Left colon (tissue), 2 donors: ENCODE measurements at regions not wholly inside any gene's neighbourhood (a gene's known extent, or its start where the extent isn't known, plus 50 kb on each side); places are given as distances from the start of the nearest gene placed in this dataset.
"Not testable (repeated sequence)": the region's sequence is repeated elsewhere in the genome, so short reads cannot be mapped to it uniquely, and the experiment has no call there.

Source experiments
- ATAC-seq: fragments of 200-7000 bp; cut with Tn5 transposase; one replicate; pipeline ENCODE4 v1.9.1; 2020; ENCODE audit warnings: mild to moderate bottlenecking, moderate library complexity
- DNase-seq, 2 donors: peaks; one replicate each; pipeline ENCODE4 v3.0.0-alpha.2; 2020
- intact Hi-C, 2 donors: fragments of 100-400 bp; cut with DNase I in 1 of 2; cut with micrococcal nuclease in 1 of 2; formaldehyde crosslinking; loops; one replicate each; pipeline versions ENCODE4 v1.11.2 to v1.14.0; 2022; cut with DNase I, micrococcal nuclease
- donor health status: DM: no; HTN: no; CAD: no.
- donor health status: DM: yes; HTN: yes; CAD: no.

DNA sequence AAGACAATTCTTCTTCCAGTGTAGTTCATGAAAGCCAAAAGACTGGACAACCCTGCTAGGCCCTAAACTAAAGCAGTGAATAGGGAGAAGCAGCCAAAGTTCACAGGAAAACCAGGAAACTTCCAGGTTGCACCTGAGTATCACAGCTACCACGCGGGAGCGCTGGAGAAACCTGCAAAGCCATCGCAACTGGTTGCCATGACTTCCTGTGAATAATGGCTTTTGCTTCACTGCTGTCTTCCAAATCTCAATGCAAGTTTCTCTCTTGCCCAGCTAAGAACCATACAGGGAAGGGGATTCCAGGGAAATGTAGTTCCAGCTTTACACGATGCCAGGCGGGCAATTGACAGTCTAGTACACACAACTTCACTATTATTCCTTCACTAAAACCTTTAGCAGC lies 114.1 kb downstream of the GXYLT1 start:
- intact Hi-C loops, result no loop called here
- no peak for ATAC-seq
- no peak for DNase-seq

DNA sequence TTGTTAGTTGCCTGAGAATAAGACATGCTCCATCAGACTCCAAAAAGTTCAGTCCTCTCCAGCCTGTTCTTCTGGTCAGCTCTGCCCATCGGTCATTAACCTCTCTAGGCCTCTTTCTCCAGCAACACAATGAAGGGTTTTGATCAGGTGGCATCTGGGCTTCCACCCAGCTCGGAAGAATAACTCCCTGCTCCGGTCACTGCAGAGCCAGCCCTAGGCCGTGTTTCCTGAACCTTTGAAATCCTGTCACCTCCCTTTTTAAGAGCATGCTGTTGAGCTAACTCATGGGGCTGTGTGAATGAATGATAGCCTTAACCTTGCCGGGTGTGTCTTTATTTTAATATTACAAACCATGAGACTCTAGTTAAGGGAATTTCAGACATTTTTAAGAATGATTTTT lies 117.1 kb downstream of the GXYLT1 start:
- no peak for ATAC-seq
- intact Hi-C loops, result loop anchor here in 1 of 2 donors (5.0 to 10.0 kb wide), 2 partner anchors 753 to 1080 kb away; no protein-coding TSS in a partner anchor
- no peak for DNase-seq

DNA sequence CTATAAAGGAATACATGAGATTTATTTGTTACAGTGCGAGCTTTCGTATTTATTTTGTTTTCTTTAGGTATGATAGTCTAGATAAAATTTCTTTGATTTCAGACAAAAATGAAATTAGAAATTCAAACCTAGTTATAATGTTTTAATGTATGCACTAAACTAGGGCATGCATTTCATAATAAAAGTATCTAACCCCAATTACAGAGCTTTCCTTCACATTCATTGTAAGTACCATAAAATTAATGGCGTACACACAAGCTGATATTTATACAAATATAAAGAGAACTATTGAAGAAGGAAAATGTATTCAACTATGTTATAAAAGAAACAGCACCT lies 120.2 kb downstream of the GXYLT1 start:
- no peak for ATAC-seq
- intact Hi-C loops, result loop anchor here in 1 of 2 donors (10.0 kb wide), 1 partner anchor 750 kb away; no protein-coding TSS in a partner anchor
- no peak for DNase-seq

DNA sequence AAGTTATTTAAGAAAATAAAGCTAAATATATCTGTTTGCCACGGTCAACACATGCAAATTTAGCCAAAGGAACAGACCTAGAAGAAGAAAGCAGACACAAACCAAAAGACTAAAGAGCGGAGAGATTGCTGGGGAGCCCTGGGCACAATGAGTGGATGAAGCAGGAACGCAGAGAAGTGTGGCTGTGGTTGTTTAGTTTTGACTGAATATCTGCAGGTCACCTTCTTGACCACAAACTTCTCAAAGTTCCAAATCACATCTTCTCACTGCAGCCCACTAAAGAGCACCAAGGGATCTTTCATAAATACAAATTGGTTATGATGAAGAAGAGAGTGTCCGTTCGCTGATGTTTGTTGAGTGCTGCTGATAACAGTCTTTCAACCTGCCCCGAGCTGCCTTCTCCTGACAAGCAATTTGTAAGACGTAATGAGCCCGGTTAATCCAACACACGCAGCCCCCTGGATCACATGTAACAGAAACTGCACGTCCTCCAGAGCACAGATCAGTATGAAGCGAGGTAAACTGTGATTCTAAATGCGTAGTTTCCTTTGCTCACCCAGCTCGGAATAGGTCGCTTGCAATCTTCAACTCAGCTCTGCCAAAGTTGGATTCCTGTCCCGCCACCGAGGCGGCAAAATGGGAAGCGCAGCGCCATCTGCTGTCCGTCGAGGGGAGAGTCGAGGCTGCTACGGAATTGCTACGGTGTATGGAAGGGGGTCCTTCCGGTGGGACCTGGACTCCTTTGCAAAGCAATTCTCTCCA lies 120.8 kb downstream of the GXYLT1 start:
- ATAC-seq, result peak; percentile 74
- intact Hi-C loops, result loop anchor here in 1 of 2 donors (10.0 kb wide), 1 partner anchor 749 kb away; no protein-coding TSS in a partner anchor
- DNase-seq, result peak; percentile 42 to 65

DNA sequence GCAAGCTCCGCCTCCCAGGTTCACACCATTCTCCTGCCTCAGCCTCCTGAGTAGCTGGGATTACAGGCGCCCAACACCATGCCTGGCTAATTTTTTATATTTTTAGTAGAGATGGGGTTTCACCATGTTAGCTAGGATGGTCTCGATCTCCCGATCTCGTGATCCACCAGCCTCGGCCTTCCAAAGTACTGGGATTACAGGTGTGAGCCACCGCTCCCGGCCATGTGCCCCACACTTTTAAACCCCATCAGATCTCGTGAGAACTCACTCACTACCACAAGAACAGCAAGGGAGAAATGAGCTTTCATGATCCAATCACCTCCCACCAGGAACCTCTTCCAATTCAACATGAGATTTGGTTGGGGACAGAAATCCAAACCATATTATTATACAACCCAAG lies 122.7 kb downstream of the GXYLT1 start:
- not testable (repeated sequence) for DNase-seq, ATAC-seq
- intact Hi-C loops, result loop anchor here in 1 of 2 donors (10.0 kb wide), 1 partner anchor 747 kb away; no protein-coding TSS in a partner anchor

DNA sequence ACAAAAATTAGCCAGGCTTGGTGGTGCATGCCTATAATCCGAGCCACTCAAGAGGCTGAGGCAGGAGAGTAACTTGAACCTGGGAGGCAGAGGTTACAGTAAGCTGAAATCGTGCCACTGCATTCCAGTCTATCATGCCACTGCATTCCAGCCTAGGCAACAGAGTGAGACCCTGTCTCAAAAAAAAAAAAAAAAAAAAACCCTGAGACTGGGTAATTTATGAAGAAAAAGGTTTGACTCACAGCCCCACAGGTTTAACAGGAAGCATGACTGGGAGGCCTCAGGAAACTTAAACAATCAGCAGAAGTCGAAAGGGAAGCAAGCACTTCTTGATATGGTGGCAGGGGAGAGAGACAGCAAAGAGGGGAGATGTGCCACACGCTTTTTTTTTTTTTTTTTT lies 123.2 kb downstream of the GXYLT1 start:
- DNase-seq, result no peak
- ATAC-seq, result no peak
- intact Hi-C loops, result loop anchor here in 1 of 2 donors (10.0 kb wide), 1 partner anchor 747 kb away; no protein-coding TSS in a partner anchor

DNA sequence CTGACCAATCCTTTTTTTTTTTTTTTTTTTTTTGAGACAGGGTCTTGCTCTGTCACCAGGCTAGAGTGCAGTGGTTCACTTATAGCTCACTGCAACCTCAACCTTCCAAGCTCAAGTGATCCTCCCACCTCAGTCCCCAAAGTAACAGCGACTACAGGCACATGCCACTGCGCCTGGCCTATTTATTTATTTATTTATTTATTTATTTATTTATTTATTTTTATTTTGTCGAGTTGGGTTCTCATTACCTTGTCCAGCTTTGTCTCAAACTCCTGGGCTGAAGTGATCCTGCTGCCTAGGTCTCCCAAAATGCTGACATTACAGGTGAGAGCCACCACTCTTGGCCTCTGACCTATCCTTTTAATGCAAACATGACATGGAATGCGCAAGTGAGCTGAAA lies 124.4 kb downstream of the GXYLT1 start:
- no peak for DNase-seq
- intact Hi-C loops, result loop anchor here in 1 of 2 donors (10.0 kb wide), 1 partner anchor 745 kb away; no protein-coding TSS in a partner anchor
- no peak for ATAC-seq

DNA sequence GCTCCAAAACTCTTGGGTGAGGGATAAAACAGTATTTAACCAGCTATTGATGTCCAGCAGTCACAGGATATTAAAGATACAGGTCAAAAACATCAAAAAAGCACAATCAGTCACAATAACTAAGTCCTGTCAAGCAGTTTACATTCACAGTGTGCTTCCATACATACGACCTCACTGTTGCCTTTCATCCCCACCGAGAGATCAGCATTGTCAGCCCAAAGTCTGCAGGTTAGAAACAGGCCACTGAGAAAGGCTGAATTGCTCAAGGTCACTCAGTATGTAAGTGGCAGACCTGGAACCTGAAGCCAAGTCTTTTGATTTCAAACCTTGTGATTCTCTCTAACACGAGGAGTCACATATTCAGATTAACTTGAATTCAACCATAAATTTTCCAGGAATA lies 124.9 kb downstream of the GXYLT1 start:
- DNase-seq (no peak), ATAC-seq (no peak)
- intact Hi-C loops, result loop anchor here in 1 of 2 donors (10.0 kb wide), 1 partner anchor 745 kb away; no protein-coding TSS in a partner anchor

DNA sequence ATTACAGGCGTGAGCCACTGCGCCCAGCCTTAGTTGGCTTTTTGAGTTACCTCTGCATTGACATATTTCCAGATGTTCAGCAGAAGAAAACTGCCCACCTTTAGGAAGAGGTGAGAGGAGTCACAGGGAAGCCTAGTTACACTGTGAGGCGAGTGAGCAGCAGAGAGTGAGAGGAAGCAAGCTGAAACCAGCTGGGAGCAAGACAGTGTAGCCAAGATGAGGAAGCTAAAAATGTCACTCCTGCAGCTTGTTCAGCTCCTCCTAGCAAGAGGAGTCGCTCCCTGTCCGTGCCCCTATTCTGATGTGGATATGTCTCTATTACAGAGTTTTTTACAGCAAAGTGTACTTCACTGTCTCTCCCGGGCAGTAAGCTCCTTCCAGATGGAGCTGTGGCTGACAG lies 127.6 kb downstream of the GXYLT1 start:
- ATAC-seq (no peak), DNase-seq (no peak)
- intact Hi-C loops, result no loop called here

DNA sequence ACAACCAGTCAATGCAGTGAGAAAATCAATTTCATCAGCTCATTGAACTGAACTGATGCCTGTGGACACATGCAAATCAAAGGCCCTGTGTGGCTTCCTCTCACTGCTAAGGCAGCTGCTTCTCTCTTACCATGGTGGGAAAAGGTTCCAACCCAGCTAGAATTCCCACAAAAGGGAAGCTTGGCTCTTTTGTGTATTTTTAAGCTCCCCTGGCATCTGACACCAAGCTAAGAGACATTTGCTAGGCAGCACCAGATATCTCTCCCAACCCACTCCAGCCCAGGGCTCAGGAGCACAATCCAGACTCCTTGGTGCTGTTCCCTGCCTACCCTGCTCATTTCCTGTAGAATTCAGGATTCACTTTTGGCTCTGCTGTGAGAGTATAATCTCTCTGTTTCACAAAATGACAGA lies 129.6 kb downstream of the GXYLT1 start:
- intact Hi-C loops, result no loop called here
- ATAC-seq (no peak), DNase-seq (no peak)

DNA sequence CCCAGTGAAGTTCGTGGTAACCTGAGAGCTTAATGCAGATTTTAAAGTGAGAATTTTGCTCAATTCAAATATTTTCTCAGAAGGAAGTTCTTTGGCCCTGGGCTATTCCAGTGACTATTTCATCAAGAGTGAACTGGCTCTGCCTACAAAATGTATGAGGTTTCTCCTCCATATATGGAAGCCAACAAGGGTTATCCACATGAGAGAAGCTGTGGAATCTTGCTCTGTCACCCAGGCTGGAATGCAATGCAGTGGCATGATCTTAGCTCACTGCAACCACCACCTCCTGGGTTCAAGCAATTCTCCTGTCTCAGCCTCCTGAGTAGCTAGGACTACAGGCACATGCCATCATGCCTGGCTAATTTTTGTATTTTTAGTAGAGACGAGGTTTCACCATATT lies 132.2 kb downstream of the GXYLT1 start:
- ATAC-seq, DNase-seq, intact Hi-C loops: not testable (repeated sequence)

DNA sequence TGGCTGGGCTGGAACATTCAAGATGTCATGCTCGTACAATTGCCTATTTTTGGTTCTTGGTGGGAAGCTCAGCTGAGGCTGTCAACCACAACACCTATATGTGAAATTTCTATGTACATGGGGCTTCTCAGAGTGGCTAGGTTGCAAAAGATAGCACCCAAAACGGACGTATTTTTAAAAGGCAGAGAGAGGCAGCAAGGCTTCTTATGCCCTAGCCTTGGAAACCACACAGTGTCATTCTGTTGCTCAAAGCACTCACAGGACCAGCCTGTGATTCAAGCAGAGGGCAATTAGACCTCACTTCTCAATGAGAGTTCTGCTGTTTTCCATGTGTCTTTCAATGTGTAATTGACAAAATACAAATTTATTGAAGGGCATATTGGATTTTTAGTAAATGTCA lies 134.0 kb downstream of the GXYLT1 start:
- ATAC-seq (no peak), DNase-seq (no peak)
- intact Hi-C loops, result no loop called here

DNA sequence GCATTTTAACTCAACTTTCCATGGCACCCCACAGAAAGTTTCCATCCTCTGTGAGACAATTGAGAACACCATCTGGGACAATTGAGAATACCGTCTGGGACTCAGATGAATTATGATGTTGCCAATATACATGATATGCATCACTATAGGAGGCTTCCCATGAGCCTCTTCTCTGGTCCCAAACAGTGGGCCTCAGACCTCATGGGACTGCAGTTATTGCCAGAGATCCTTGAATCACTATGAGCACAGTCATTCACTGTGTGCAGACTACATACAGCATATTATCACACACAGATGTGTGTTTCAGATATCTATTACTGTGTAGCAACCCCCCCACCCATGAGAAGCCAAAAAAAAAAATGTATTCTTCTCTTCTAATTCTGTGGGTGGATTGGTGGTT lies 134.4 kb downstream of the GXYLT1 start:
- DNase-seq (no peak), ATAC-seq (no peak)
- intact Hi-C loops, result no loop called here

DNA sequence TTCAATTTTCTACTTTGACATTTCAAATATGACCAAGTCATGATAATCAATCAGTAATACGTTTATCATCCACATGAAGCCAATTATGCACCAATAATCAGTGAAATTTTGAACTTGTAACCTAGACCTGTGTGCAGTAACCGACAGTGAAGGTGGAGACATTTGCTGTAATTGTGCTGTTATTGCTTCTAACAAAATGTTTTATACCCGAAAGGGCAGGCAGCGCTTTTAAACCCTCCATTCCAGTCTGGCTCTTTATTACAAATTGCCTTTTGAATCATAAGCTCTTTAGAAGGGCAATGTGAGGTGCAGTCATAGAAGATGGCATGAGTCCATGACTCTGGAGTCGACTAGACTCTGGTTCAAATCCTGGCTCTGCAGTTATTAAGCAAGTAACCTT lies 135.7 kb downstream of the GXYLT1 start:
- no peak for DNase-seq
- intact Hi-C loops, result no loop called here
- no peak for ATAC-seq

DNA sequence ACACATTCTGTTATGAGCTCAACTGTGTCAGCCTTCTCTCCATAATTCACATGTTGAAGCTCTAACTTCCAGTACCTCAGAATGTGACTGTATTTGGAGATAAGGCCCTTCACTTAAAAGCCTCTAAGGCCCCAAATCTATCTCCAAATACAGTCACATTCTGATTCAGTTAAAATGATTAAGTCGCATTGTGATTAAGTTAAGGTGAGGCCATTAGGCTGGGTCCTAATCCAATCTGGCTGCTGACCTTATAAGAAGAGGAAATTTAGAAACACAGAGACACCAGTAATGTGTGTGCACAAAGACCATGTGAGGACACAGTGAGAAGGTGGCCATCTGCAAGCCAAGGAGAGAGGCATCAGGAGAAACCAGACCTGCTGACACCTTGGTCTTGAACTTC lies 141.6 kb downstream of the GXYLT1 start:
- intact Hi-C loops, result no loop called here
- DNase-seq (no peak), ATAC-seq (no peak)

DNA sequence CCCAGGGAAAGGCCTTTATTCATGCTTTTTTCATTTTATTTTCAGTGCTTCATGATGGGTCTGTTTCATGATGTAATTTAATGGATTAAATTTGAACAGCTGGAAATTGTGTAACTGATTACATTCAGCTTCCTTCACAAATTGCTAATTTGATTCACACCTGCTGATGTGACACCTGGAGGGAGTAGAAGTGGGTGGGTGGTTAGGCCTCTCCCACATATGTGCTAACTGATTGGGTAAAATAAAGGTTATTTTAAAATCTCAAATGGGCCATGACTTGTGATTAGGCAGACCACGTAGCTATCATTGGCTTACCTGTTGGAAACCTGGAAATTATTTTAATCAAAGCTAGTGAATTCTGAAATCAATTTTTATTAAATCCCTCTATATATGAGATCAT lies 142.1 kb downstream of the GXYLT1 start:
- DNase-seq (no peak), ATAC-seq (no peak)
- intact Hi-C loops, result no loop called here

DNA sequence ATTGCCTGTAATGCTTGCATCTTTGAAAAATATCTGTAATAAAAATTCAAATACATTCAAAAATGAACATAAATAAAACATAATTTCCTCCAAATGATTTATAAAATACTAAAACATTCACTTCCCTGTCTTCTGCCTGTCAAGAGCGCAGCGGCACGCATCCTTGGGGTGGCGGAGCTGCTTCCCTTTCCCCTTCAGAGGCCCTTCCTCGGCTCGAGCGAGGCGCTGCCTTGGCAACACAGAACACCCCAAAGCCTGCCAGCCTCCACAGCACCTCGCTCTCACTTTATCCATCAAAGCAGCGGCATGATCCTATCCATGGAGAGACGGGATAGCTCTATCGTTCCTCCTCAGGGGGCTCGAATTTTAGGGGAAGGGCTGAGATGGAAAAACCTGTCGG lies 146.2 kb downstream of the GXYLT1 start:
- intact Hi-C loops, result no loop called here
- no peak for ATAC-seq

DNA sequence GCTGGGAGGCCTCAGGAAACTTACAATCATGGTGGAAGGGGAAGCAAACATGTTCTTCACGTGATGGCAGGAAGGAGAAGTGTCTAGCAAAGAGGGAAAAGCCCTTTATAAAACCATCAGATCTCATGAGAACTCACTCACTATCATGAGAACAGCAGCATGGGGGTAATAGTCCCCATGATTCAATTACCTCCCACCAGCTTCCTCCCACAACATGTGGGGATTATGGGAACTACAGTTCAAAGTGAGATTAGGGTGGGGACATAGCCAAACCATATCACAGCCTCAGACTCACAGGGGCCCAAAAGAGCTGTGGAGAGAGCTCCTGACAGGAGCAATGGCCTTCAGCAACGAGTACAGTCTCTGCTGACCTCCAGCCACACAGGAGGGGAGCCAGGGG lies 151.4 kb downstream of the GXYLT1 start:
- ATAC-seq (no peak), DNase-seq (no peak)
- intact Hi-C loops, result no loop called here

More for the DNA sequence above, 146.2 kb downstream of the GXYLT1 start:
- DNase-seq, result no peak

DNA sequence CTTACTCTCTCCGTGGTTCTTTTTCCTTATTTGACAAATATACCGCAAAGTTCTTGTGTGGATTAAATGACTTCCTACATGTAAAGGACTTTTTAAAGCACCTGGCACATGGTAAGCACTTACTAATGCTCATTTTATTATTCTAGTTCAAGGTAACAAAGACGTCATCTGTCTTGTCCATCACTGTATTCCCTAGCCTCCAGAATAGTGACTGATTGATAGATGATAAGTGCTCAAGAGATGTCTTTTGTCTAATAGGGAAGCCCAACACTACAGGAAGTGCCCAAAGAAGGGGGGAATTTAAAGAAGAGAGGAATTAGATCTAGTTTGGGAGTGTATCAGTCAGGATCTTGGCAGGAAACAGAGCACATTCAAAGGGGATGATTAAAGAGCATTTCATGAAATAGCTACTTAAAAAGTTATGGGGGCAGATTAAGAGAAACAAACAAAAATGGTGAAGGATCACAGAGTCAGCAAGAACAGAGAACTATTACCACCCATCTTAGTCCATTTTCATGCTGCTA lies 151.9 kb downstream of the GXYLT1 start:
- DNase-seq, result no peak
- ATAC-seq, result no peak
- intact Hi-C loops, result no loop called here

DNA sequence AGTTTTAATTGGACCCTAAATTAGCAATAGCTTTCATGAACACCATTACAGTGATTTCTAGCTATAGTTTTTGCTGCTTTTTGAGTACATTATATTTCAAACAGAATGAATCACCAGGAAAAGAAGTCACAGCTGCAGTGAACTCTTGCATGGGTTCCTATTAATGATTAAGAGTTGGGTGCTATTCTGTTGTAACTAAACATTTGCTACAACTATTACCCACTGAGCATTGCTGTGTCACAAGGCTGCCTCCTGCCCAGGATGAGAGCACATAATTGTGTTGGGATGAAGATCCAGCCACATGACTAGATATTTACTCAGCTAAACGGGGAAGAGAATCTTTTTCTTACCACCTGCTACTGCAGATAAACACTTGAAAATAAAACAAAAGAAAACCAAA lies 152.7 kb downstream of the GXYLT1 start:
- intact Hi-C loops, result no loop called here
- no peak for ATAC-seq
- no peak for DNase-seq

DNA sequence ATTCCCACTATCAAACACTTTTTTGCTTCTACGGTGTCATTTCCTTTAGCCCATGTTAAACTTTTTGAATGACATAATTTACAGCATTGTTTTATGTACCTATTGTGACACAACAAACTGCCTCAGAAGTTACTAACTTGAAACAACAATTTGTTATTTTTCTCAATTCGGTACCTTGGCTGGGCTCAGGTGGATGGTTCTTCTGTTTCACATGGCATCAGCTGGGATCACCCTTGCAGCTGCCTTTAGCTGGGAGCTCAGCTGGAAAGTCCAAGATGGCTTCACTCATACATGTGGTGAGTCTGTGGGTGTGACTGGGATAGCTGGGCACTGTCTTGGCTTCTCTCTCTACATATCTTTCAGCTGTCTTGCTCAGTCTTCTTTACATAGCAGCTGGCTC lies 156.0 kb downstream of the GXYLT1 start:
- intact Hi-C loops, result no loop called here
- DNase-seq (no peak), ATAC-seq (no peak)
